ENCODE measurements at regions not wholly inside any gene's neighbourhood (a gene's known extent, or its start where the extent isn't known, plus 50 kb on each side); places are given as distances from the start of the nearest gene placed in this dataset.

- TF ChIP-seq EP300 (conservative IDR thresholded peaks at IDR 0.05; ENCODE audit: poor library complexity, severe bottlenecking) (no peak), CTCF (IDR thresholded peaks at IDR 0.05; ENCODE audit: poor library complexity, severe bottlenecking) (no peak), REST (IDR thresholded peaks at IDR 0.05; ENCODE audit: borderline replicate concordance) (no peak), EZH2 (IDR thresholded peaks at IDR 0.05; ENCODE audit: borderline replicate concordance, insufficient read depth, low read length, poor library complexity, severe bottlenecking) (no peak), TAF1 (IDR thresholded peaks at IDR 0.05; ENCODE audit: low read depth) (no peak), RAD21 (conservative IDR thresholded peaks at IDR 0.05) (no peak), POLR2AphosphoS5 (IDR thresholded peaks at IDR 0.05) (no peak), SMC3 (conservative IDR thresholded peaks at IDR 0.05; ENCODE audit: poor library complexity) (no peak), MXI1 (conservative IDR thresholded peaks at IDR 0.05; ENCODE audit: poor library complexity, severe bottlenecking) (no peak)
Measured at GRCh38 chr1:5764464-5764863, 227.8 kb downstream of the NPHP4 start.
